ENCODE measurements at regions not wholly inside any gene's neighbourhood (a gene's known extent, or its start where the extent isn't known, plus 50 kb on each side); places are given as distances from the start of the nearest gene placed in this dataset.

GRCh38 chr5:125595845-125596244 lies 827.4 kb upstream of the GRAMD2B start:
- Histone ChIP-seq H3K4me3 (ENCODE audit: low read length in 2 of 2) (no peak overlapping the region), H3K27ac (ENCODE audit: low read depth in 1 of 2, low read length in 2 of 2) (no peak overlapping the region), H3K36me3 (ENCODE audit: control insufficient read depth in 1 of 2, insufficient read depth in 2 of 2, low read length in 1 of 2) (no peaks in the 10 kb centered on the region), H3K9me3 (ENCODE audit: control insufficient read depth, low read length) (no peaks in the 10 kb centered on the region), H3K4me1 (ENCODE audit: control insufficient read depth in 1 of 2, insufficient read depth in 2 of 2, low read length in 2 of 2) (peaks cover 0 to 2% of the 10 kb centered on the region in 2 donors), H3K27me3 (ENCODE audit: control insufficient read depth in 1 of 2, insufficient read depth in 2 of 2, low read length in 1 of 2) (no peaks in the 10 kb centered on the region)
- intact Hi-C loops (cut with DNase I) = no loop called here
- no peak for ATAC-seq (ENCODE audit: low FRiP score)
- no peak for DNase-seq
- 32 to 47% methylated on average over 3 of the region's 3 CpGs for WGBS, 2 donors

- intact Hi-C loops (cut with DNase I) = no loop called here
- no peak overlapping the region for H3K27ac ChIP-seq (ENCODE audit: low read depth in 1 of 2, low read length in 2 of 2)
- H3K4me1 ChIP-seq (ENCODE audit: control insufficient read depth in 1 of 2, insufficient read depth in 2 of 2, low read length in 2 of 2) = peaks cover 0 to 2% of the 10 kb centered on the region in 2 donors
- H3K27me3 ChIP-seq (ENCODE audit: control insufficient read depth in 1 of 2, insufficient read depth in 2 of 2, low read length in 1 of 2) = no peaks in the 10 kb centered on the region
- ATAC-seq (ENCODE audit: low FRiP score) (no peak), DNase-seq (no peak)
- no peaks in the 10 kb centered on the region for H3K9me3 ChIP-seq (ENCODE audit: control insufficient read depth, low read length)
- 84 to 88% methylated on average over 2 of the region's 2 CpGs for WGBS, 2 donors
- no peak overlapping the region for H3K4me3 ChIP-seq (ENCODE audit: low read length in 2 of 2)
- no peaks in the 10 kb centered on the region for H3K36me3 ChIP-seq (ENCODE audit: control insufficient read depth in 1 of 2, insufficient read depth in 2 of 2, low read length in 1 of 2)
Observed at GRCh38 chr5:125597338-125597737, 825.9 kb upstream of the GRAMD2B start.

GRCh38 chr5:125600559-125600958 lies 822.6 kb upstream of the GRAMD2B start:
- WGBS, 2 donors = 96 to 98% methylated on average over 1 of the region's 1 CpG
- no peak overlapping the region for H3K27ac ChIP-seq (ENCODE audit: low read depth in 1 of 2, low read length in 2 of 2)
- peaks cover 0 to 2% of the 10 kb centered on the region in 2 donors for H3K4me1 ChIP-seq (ENCODE audit: control insufficient read depth in 1 of 2, insufficient read depth in 2 of 2, low read length in 2 of 2)
- DNase-seq = no peak
- intact Hi-C loops (cut with DNase I) = no loop called here
- H3K9me3 ChIP-seq (ENCODE audit: control insufficient read depth, low read length) = no peaks in the 10 kb centered on the region
- ATAC-seq (ENCODE audit: low FRiP score) = no peak
- H3K27me3 ChIP-seq (ENCODE audit: control insufficient read depth in 1 of 2, insufficient read depth in 2 of 2, low read length in 1 of 2) = no peaks in the 10 kb centered on the region
- no peaks in the 10 kb centered on the region for H3K36me3 ChIP-seq (ENCODE audit: control insufficient read depth in 1 of 2, insufficient read depth in 2 of 2, low read length in 1 of 2)
- no peak overlapping the region for H3K4me3 ChIP-seq (ENCODE audit: low read length in 2 of 2)

- Histone ChIP-seq H3K4me1 (ENCODE audit: control insufficient read depth in 1 of 2, insufficient read depth in 2 of 2, low read length in 2 of 2) (peaks cover 0 to 3% of the 10 kb centered on the region in 2 donors), H3K36me3 (ENCODE audit: control insufficient read depth in 1 of 2, insufficient read depth in 2 of 2, low read length in 1 of 2) (no peaks in the 10 kb centered on the region), H3K27me3 (ENCODE audit: control insufficient read depth in 1 of 2, insufficient read depth in 2 of 2, low read length in 1 of 2) (no peaks in the 10 kb centered on the region), H3K27ac (ENCODE audit: low read depth in 1 of 2, low read length in 2 of 2) (no peak overlapping the region), H3K9me3 (ENCODE audit: control insufficient read depth, low read length) (no peaks in the 10 kb centered on the region), H3K4me3 (ENCODE audit: low read length in 2 of 2) (no peak overlapping the region)
- ATAC-seq (ENCODE audit: low FRiP score) = no peak
- DNase-seq = no peak
- intact Hi-C loops (cut with DNase I) = no loop called here
- WGBS, 2 donors = 92 to 95% methylated on average over 4 of the region's 4 CpGs
Observed at GRCh38 chr5:125602184-125602583, 821.0 kb upstream of the GRAMD2B start.

DNA sequence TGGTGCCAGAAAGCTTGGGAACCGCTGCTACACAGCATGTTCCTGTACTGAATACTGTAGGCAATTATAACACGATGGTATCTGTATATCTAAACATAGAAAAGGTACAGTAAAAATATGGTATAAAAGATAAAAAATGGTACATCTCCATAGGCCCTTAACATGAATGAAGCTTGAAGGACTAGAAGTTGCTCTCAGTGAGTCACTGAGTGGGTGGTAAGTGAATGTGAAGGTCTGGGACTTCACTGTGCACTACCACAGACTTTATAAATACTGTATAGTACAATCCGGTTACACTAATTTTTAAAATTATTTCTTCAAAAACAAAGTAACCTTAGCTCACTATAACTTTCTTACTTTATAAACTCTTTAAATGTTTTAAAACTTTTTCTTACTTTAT lies 819.9 kb upstream of the GRAMD2B start:
- no peaks in the 10 kb centered on the region for H3K9me3 ChIP-seq (ENCODE audit: control insufficient read depth, low read length)
- peaks cover 0 to 2% of the 10 kb centered on the region in 2 donors for H3K4me1 ChIP-seq (ENCODE audit: control insufficient read depth in 1 of 2, insufficient read depth in 2 of 2, low read length in 2 of 2)
- H3K27ac ChIP-seq (ENCODE audit: low read depth in 1 of 2, low read length in 2 of 2) = no peak overlapping the region
- WGBS, 2 donors = 75 to 85% methylated on average over 3 of the region's 3 CpGs
- DNase-seq (no peak), ATAC-seq (ENCODE audit: low FRiP score) (no peak)
- no peak overlapping the region for H3K4me3 ChIP-seq (ENCODE audit: low read length in 2 of 2)
- H3K36me3 ChIP-seq (ENCODE audit: control insufficient read depth in 1 of 2, insufficient read depth in 2 of 2, low read length in 1 of 2) = no peaks in the 10 kb centered on the region
- intact Hi-C loops (cut with DNase I) = no loop called here
- H3K27me3 ChIP-seq (ENCODE audit: control insufficient read depth in 1 of 2, insufficient read depth in 2 of 2, low read length in 1 of 2) = no peaks in the 10 kb centered on the region

- DNase-seq (no peak), ATAC-seq (ENCODE audit: low FRiP score) (no peak)
- Histone ChIP-seq H3K36me3 (ENCODE audit: control insufficient read depth in 1 of 2, insufficient read depth in 2 of 2, low read length in 1 of 2) (no peaks in the 10 kb centered on the region), H3K27me3 (ENCODE audit: control insufficient read depth in 1 of 2, insufficient read depth in 2 of 2, low read length in 1 of 2) (no peaks in the 10 kb centered on the region), H3K9me3 (ENCODE audit: control insufficient read depth, low read length) (no peaks in the 10 kb centered on the region), H3K4me1 (ENCODE audit: control insufficient read depth in 1 of 2, insufficient read depth in 2 of 2, low read length in 2 of 2) (peaks cover 0 to 2% of the 10 kb centered on the region in 2 donors), H3K4me3 (ENCODE audit: low read length in 2 of 2) (no peak overlapping the region), H3K27ac (ENCODE audit: low read depth in 1 of 2, low read length in 2 of 2) (no peak overlapping the region)
- 92 to 95% methylated on average over 3 of the region's 3 CpGs for WGBS, 2 donors
- intact Hi-C loops (cut with DNase I) = no loop called here
Observed at GRCh38 chr5:125604104-125604503, 819.1 kb upstream of the GRAMD2B start.

DNA sequence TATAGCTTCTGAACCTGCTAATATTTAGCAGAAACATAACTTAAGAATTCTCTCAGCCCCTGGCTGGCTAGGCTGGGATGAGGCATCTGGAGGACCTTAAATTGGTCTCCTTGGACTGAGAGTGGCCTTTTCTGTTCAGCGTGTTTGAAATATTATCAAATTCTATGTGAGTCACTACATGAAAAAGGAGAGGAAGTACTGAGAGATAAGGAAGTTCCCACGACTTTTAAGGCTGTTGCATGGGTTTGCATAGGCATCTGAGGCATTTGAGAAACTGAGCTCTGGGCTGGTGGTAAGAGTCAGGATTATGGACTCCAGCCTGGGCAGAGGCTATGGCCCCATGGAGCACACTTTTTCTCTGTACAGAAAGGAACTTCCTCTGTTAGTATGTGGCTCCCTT lies 816.2 kb upstream of the GRAMD2B start:
- no peak overlapping the region for H3K4me3 ChIP-seq (ENCODE audit: low read length in 2 of 2)
- DNase-seq = no peak
- peak; percentile 19 for ATAC-seq (ENCODE audit: low FRiP score)
- no peaks in the 10 kb centered on the region for H3K36me3 ChIP-seq (ENCODE audit: control insufficient read depth in 1 of 2, insufficient read depth in 2 of 2, low read length in 1 of 2)
- no peaks in the 10 kb centered on the region for H3K9me3 ChIP-seq (ENCODE audit: control insufficient read depth, low read length)
- H3K27me3 ChIP-seq (ENCODE audit: control insufficient read depth in 1 of 2, insufficient read depth in 2 of 2, low read length in 1 of 2) = no peaks in the 10 kb centered on the region
- H3K4me1 ChIP-seq (ENCODE audit: control insufficient read depth in 1 of 2, insufficient read depth in 2 of 2, low read length in 2 of 2) = peaks cover 0 to 2% of the 10 kb centered on the region in 2 donors
- H3K27ac ChIP-seq (ENCODE audit: low read depth in 1 of 2, low read length in 2 of 2) = no peak overlapping the region
- WGBS, 2 donors = 6 to 41% methylated on average over 2 of the region's 2 CpGs
- intact Hi-C loops (cut with DNase I) = no loop called here

- Histone ChIP-seq H3K27ac (ENCODE audit: low read depth in 1 of 2, low read length in 2 of 2) (no peak overlapping the region), H3K36me3 (ENCODE audit: control insufficient read depth in 1 of 2, insufficient read depth in 2 of 2, low read length in 1 of 2) (no peaks in the 10 kb centered on the region), H3K4me3 (ENCODE audit: low read length in 2 of 2) (no peak overlapping the region), H3K9me3 (ENCODE audit: control insufficient read depth, low read length) (no peaks in the 10 kb centered on the region), H3K27me3 (ENCODE audit: control insufficient read depth in 1 of 2, insufficient read depth in 2 of 2, low read length in 1 of 2) (no peaks in the 10 kb centered on the region), H3K4me1 (ENCODE audit: control insufficient read depth in 1 of 2, insufficient read depth in 2 of 2, low read length in 2 of 2) (peaks cover 0 to 2% of the 10 kb centered on the region in 2 donors)
- intact Hi-C loops (cut with DNase I) = no loop called here
- ATAC-seq (ENCODE audit: low FRiP score) = no peak
- WGBS, 2 donors = 71 to 78% methylated on average over 1 of the region's 1 CpG
- DNase-seq = no peak
Observed at GRCh38 chr5:125609011-125609410, 814.2 kb upstream of the GRAMD2B start.

- Histone ChIP-seq H3K27ac (ENCODE audit: low read depth in 1 of 2, low read length in 2 of 2) (no peak overlapping the region), H3K4me3 (ENCODE audit: low read length in 2 of 2) (no peak overlapping the region), H3K9me3 (ENCODE audit: control insufficient read depth, low read length) (no peaks in the 10 kb centered on the region), H3K27me3 (ENCODE audit: control insufficient read depth in 1 of 2, insufficient read depth in 2 of 2, low read length in 1 of 2) (no peaks in the 10 kb centered on the region), H3K36me3 (ENCODE audit: control insufficient read depth in 1 of 2, insufficient read depth in 2 of 2, low read length in 1 of 2) (no peaks in the 10 kb centered on the region), H3K4me1 (ENCODE audit: control insufficient read depth in 1 of 2, insufficient read depth in 2 of 2, low read length in 2 of 2) (peaks cover 0 to 2% of the 10 kb centered on the region in 2 donors)
- no peak for ATAC-seq (ENCODE audit: low FRiP score)
- intact Hi-C loops (cut with DNase I) = no loop called here
- no peak for DNase-seq
- 68 to 79% methylated on average over 2 of the region's 2 CpGs for WGBS, 2 donors
Observed at GRCh38 chr5:125610892-125611291, 812.3 kb upstream of the GRAMD2B start.
